Activated T-cell treated with anti-CD3 and anti-CD28 coated beads, Interleukin-2, amount 50 U/mL, for 72 hours (primary cell): ENCODE measurements at regions not wholly inside any gene's neighbourhood (a gene's known extent, or its start where the extent isn't known, plus 50 kb on each side); places are given as distances from the start of the nearest gene placed in this dataset.

ENCODE experiments used
- ATAC-seq, 2 donors: fragments of 150-1000 bp; cut with Tn5 transposase; replicated peaks in 1 of 2; 2 replicates each; pipeline ENCODE4 v1.10.0; 2021; ENCODE audit warnings: moderate library complexity in 2 of 2, mild to moderate bottlenecking in 1 of 2
- DNase-seq, 2 donors: peaks; one replicate each; pipeline ENCODE4 v3.0.0; 2021 to 2022; ENCODE audit warnings: mixed read lengths in 1 of 2
- H3K27ac Mint-ChIP-seq: one replicate; pipeline ENCODE4 v1.8.0; 2022; ENCODE audit warnings: mild to moderate bottlenecking, moderate library complexity, mixed read lengths
- H3K27me3 Mint-ChIP-seq: one replicate; pipeline ENCODE4 v1.8.0; 2022; ENCODE audit warnings: low read depth, mixed read lengths
- H3K36me3 Mint-ChIP-seq, 2 donors: one replicate each; pipeline ENCODE4 v1.8.0; 2022; ENCODE audit warnings: mixed read lengths in 2 of 2, mild to moderate bottlenecking in 1 of 2; ENCODE audit not compliant: insufficient read depth in 2 of 2
- H3K4me1 Mint-ChIP-seq: one replicate; pipeline ENCODE4 v1.8.0; 2022; ENCODE audit warnings: low read depth, mixed read lengths
- H3K4me3 Mint-ChIP-seq, 2 donors: one replicate each; pipeline ENCODE4 v1.8.0; 2022; ENCODE audit warnings: mild to moderate bottlenecking in 2 of 2, mixed read lengths in 2 of 2, moderate library complexity in 2 of 2
- H3K9me3 Mint-ChIP-seq, 2 donors: one replicate each; pipeline ENCODE4 v1.8.0; 2022; ENCODE audit warnings: mixed read lengths in 2 of 2

- no peak for ATAC-seq
- Mint-ChIP-seq H3K27ac (no peak overlapping the region), H3K4me3 (no peak overlapping the region), H3K4me1 (no peaks in the 10 kb centered on the region), H3K9me3 (peaks cover 2 to 6% of the 10 kb centered on the region in 2 donors), H3K27me3 (peaks cover 43% of the 10 kb centered on the region), H3K36me3 (peaks cover 0 to 5% of the 10 kb centered on the region in 2 donors)
- DNase-seq, result no peak
Observed at GRCh38 chr10:118937226-118937625, 92.3 kb upstream of the NANOS1 start.

GRCh38 chr10:118939211-118940007 is 90.1 kb upstream of the NANOS1 start:
- Mint-ChIP-seq H3K4me3 (no peak overlapping the region), H3K9me3 (no peaks in the 10 kb centered on the region), H3K4me1 (no peaks in the 10 kb centered on the region), H3K36me3 (no peaks in the 10 kb centered on the region), H3K27me3 (peaks cover 26% of the 10 kb centered on the region), H3K27ac (no peak overlapping the region)
- DNase-seq (no peak), ATAC-seq (peak in 1 of 2 donors; percentile 33)

- H3K4me3 Mint-ChIP-seq, result no peak overlapping the region
- no peaks in the 10 kb centered on the region for H3K4me1 Mint-ChIP-seq
- H3K27ac Mint-ChIP-seq, result no peak overlapping the region
- H3K36me3 Mint-ChIP-seq, result no peaks in the 10 kb centered on the region
- H3K9me3 Mint-ChIP-seq, result no peaks in the 10 kb centered on the region
- ATAC-seq (no peak), DNase-seq (no peak)
- peaks cover 23% of the 10 kb centered on the region for H3K27me3 Mint-ChIP-seq
Observed at GRCh38 chr10:118940386-118940785, 89.1 kb upstream of the NANOS1 start.

- peaks cover 18% of the 10 kb centered on the region for H3K27me3 Mint-ChIP-seq
- H3K27ac Mint-ChIP-seq, result no peak overlapping the region
- no peak for DNase-seq
- H3K4me1 Mint-ChIP-seq, result no peaks in the 10 kb centered on the region
- no peaks in the 10 kb centered on the region for H3K9me3 Mint-ChIP-seq
- no peak overlapping the region for H3K4me3 Mint-ChIP-seq
- H3K36me3 Mint-ChIP-seq, result no peaks in the 10 kb centered on the region
- no peak for ATAC-seq
Observed at GRCh38 chr10:118943253-118943652, 86.3 kb upstream of the NANOS1 start.

- no peaks in the 10 kb centered on the region for H3K4me1 Mint-ChIP-seq
- no peak for ATAC-seq
- H3K36me3 Mint-ChIP-seq, result no peaks in the 10 kb centered on the region
- no peak overlapping the region for H3K4me3 Mint-ChIP-seq
- H3K9me3 Mint-ChIP-seq, result no peaks in the 10 kb centered on the region
- no peak overlapping the region for H3K27ac Mint-ChIP-seq
- H3K27me3 Mint-ChIP-seq, result peaks cover 13% of the 10 kb centered on the region
- DNase-seq, result no peak
Observed at GRCh38 chr10:118944959-118945633, 84.4 kb upstream of the NANOS1 start.

GRCh38 chr10:118948786-118949185 is 80.7 kb upstream of the NANOS1 start:
- Mint-ChIP-seq H3K4me1 (no peaks in the 10 kb centered on the region), H3K9me3 (no peaks in the 10 kb centered on the region), H3K27ac (no peak overlapping the region), H3K27me3 (peaks cover 21% of the 10 kb centered on the region), H3K4me3 (no peak overlapping the region), H3K36me3 (no peaks in the 10 kb centered on the region)
- ATAC-seq, result no peak
- DNase-seq, result no peak

- Mint-ChIP-seq H3K4me1 (no peaks in the 10 kb centered on the region), H3K4me3 (no peak overlapping the region), H3K9me3 (no peaks in the 10 kb centered on the region), H3K27ac (no peak overlapping the region), H3K27me3 (peaks cover 29% of the 10 kb centered on the region), H3K36me3 (no peaks in the 10 kb centered on the region)
- peak in 1 of 2 donors; percentile 57 for ATAC-seq
- no peak for DNase-seq
Observed at GRCh38 chr10:118950190-118950680, 79.3 kb upstream of the NANOS1 start.

GRCh38 chr10:118950997-118951637 is 78.4 kb upstream of the NANOS1 start:
- no peak for ATAC-seq
- no peaks in the 10 kb centered on the region for H3K9me3 Mint-ChIP-seq
- H3K27me3 Mint-ChIP-seq, result peaks cover 20% of the 10 kb centered on the region
- H3K4me1 Mint-ChIP-seq, result no peaks in the 10 kb centered on the region
- no peaks in the 10 kb centered on the region for H3K36me3 Mint-ChIP-seq
- no peak overlapping the region for H3K27ac Mint-ChIP-seq
- no peak overlapping the region for H3K4me3 Mint-ChIP-seq
- DNase-seq, result no peak

GRCh38 chr10:118952493-118953295 is 76.8 kb upstream of the NANOS1 start:
- no peaks in the 10 kb centered on the region for H3K9me3 Mint-ChIP-seq
- no peaks in the 10 kb centered on the region for H3K36me3 Mint-ChIP-seq
- H3K27me3 Mint-ChIP-seq, result peaks cover 20% of the 10 kb centered on the region
- DNase-seq (no peak), ATAC-seq (no peak)
- H3K4me1 Mint-ChIP-seq, result no peaks in the 10 kb centered on the region
- no peak overlapping the region for H3K4me3 Mint-ChIP-seq
- no peak overlapping the region for H3K27ac Mint-ChIP-seq

- Mint-ChIP-seq H3K27ac (no peak overlapping the region), H3K27me3 (peaks cover 20% of the 10 kb centered on the region), H3K9me3 (no peaks in the 10 kb centered on the region), H3K4me1 (no peaks in the 10 kb centered on the region), H3K4me3 (no peak overlapping the region), H3K36me3 (no peaks in the 10 kb centered on the region)
- DNase-seq (no peak), ATAC-seq (no peak)
Observed at GRCh38 chr10:118953598-118954393, 75.7 kb upstream of the NANOS1 start.

GRCh38 chr10:118955531-118955930 is 74.0 kb upstream of the NANOS1 start:
- Mint-ChIP-seq H3K27me3 (peaks cover 20% of the 10 kb centered on the region), H3K4me1 (no peaks in the 10 kb centered on the region), H3K9me3 (no peaks in the 10 kb centered on the region), H3K36me3 (no peaks in the 10 kb centered on the region), H3K4me3 (no peak overlapping the region), H3K27ac (no peak overlapping the region)
- ATAC-seq (no peak), DNase-seq (no peak)
